ENCODE measurements at regions not wholly inside any gene's neighbourhood (a gene's known extent, or its start where the extent isn't known, plus 50 kb on each side); places are given as distances from the start of the nearest gene placed in this dataset.

DNA sequence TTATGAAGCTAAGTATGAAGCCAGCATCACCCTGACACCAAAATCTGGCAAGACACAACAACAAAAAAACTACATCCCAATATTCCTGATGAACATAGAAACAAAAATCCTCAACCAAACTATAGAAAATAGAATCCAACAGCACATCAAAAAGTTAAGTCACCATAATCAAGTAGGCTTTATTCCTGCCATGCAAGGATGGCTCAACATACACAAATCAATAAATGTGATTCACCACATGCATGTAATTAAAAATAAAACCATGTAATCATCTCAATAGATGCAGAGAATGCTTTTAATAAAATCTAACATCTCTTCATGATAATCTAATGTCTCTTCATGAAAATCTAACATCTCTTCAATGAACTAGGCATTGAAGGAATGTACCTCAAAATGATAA, 249.4 kb upstream of the GK2 start:
- TF ChIP-seq CTCF (IDR thresholded peaks at IDR 0.05; ENCODE audit: borderline replicate concordance, extremely low read depth, low read length, poor library complexity, severe bottlenecking) (no peak), EZH2 (IDR thresholded peaks at IDR 0.05; ENCODE audit: borderline replicate concordance, low read depth, low read length, severe bottlenecking) (no peak)
